CD4-positive, CD25-positive, alpha-beta regulatory T cell (primary cell): ENCODE measurements at regions not wholly inside any gene's neighbourhood (a gene's known extent, or its start where the extent isn't known, plus 50 kb on each side); places are given as distances from the start of the nearest gene placed in this dataset.

Experiments
- ATAC-seq, 2 donors: fragments of 150-1000 bp; cut with Tn5 transposase; one replicate each; pipeline ENCODE4 v1.10.0; 2021; ENCODE audit warnings: low read depth in 2 of 2, moderate number of reproducible peaks in 2 of 2, moderate library complexity in 1 of 2
- DNase-seq, 3 donors: peaks; one replicate each; pipeline versions ENCODE4 v3.0.0 to v3.0.0-alpha.2; 2012 to 2022; ENCODE audit warnings: mixed read lengths in 1 of 3
- H3K27ac ChIP-seq: one replicate; pipeline ENCODE4 v1.7.0; 2013; ENCODE audit warnings: mild to moderate bottlenecking, low read length; ENCODE audit not compliant: insufficient read depth, poor library complexity, severe bottlenecking
- H3K27me3 ChIP-seq: one replicate; pipeline ENCODE4 v1.7.0; 2013; ENCODE audit warnings: low read length; ENCODE audit not compliant: control insufficient read depth, insufficient read depth
- H3K36me3 ChIP-seq: one replicate; pipeline ENCODE4 v1.7.0; 2013; ENCODE audit warnings: mild to moderate bottlenecking, low read length, moderate library complexity; ENCODE audit not compliant: control insufficient read depth, insufficient read depth
- H3K4me1 ChIP-seq: 2 replicates; pipeline ENCODE4 v1.7.0; 2013; ENCODE audit warnings: mild to moderate bottlenecking, low read length; ENCODE audit not compliant: insufficient read depth, control insufficient read depth, poor library complexity, severe bottlenecking
- H3K4me3 ChIP-seq: one replicate; pipeline ENCODE4 v1.7.0; 2013; ENCODE audit warnings: low read depth, mild to moderate bottlenecking, low read length, moderate library complexity
- H3K9me3 ChIP-seq, 2 experiments: 1 replicate in 1 of 2; 2 replicates in 1 of 2; pipeline ENCODE4 v1.7.0; 2013; ENCODE audit warnings: low read length in 2 of 2, mild to moderate bottlenecking in 1 of 2, moderate library complexity in 1 of 2; ENCODE audit not compliant: control insufficient read depth in 2 of 2
- H3K27ac Mint-ChIP-seq, 3 donors: one replicate each; pipeline ENCODE4 v1.8.0; 2020 to 2022; ENCODE audit warnings: mild to moderate bottlenecking in 3 of 3, mixed read lengths in 3 of 3, moderate library complexity in 2 of 3
- H3K27me3 Mint-ChIP-seq: one replicate; pipeline ENCODE4 v1.8.0; 2022; ENCODE audit warnings: mild to moderate bottlenecking, mixed read lengths
- H3K36me3 Mint-ChIP-seq: one replicate; pipeline ENCODE4 v1.8.0; 2020; ENCODE audit warnings: mixed read lengths
- H3K4me1 Mint-ChIP-seq, 4 donors: one replicate each; pipeline ENCODE4 v1.8.0; 2020 to 2022; ENCODE audit warnings: mixed read lengths in 4 of 4, mild to moderate bottlenecking in 1 of 4
- H3K4me3 Mint-ChIP-seq, 4 donors: one replicate each; pipeline ENCODE4 v1.8.0; 2020 to 2022; ENCODE audit warnings: mild to moderate bottlenecking in 4 of 4, mixed read lengths in 4 of 4, moderate library complexity in 3 of 4
- H3K9me3 Mint-ChIP-seq, 7 donors: one replicate each; pipeline ENCODE4 v1.8.0; 2020 to 2022; ENCODE audit warnings: mixed read lengths in 7 of 7, mild to moderate bottlenecking in 3 of 7, moderate library complexity in 2 of 7

DNA sequence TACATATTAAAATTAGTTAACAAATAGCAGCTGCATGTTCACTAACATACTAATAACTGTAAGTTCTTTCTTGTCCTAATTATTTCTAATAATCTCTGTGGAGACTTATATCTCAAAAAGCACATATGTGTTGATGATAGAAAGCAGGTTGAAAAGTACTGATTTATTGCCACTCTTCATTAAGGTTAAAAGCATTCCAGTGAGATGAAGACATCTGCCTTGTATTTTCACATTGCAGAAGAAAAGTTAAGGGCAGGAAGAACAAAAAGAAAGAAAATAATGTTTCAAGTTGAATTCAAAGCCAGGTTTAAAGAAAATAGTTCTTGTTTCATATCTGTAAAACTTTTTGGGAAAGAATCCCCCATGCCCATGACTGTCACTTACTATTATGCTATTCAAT, 429.9 kb downstream of the MTX2 start:
- DNase-seq (no peak), ATAC-seq (no peak)
- H3K36me3 ChIP-seq, result no peaks in the 10 kb centered on the region
- Mint-ChIP-seq H3K27me3 (peaks cover 26% of the 10 kb centered on the region), H3K4me1 (no peaks in the 10 kb centered on the region), H3K9me3 (peaks cover 0 to 1% (median 0%) of the 10 kb centered on the region in 7 donors), H3K4me3 (no peak overlapping the region), H3K36me3 (no peaks in the 10 kb centered on the region), H3K27ac (no peak overlapping the region)
- H3K27me3 ChIP-seq, result peaks cover 3% of the 10 kb centered on the region
- no peaks in the 10 kb centered on the region for H3K4me1 ChIP-seq
- no peak overlapping the region for H3K4me3 ChIP-seq
- H3K9me3 ChIP-seq, result no peaks in the 10 kb centered on the region
- H3K27ac ChIP-seq, result no peak overlapping the region

DNA sequence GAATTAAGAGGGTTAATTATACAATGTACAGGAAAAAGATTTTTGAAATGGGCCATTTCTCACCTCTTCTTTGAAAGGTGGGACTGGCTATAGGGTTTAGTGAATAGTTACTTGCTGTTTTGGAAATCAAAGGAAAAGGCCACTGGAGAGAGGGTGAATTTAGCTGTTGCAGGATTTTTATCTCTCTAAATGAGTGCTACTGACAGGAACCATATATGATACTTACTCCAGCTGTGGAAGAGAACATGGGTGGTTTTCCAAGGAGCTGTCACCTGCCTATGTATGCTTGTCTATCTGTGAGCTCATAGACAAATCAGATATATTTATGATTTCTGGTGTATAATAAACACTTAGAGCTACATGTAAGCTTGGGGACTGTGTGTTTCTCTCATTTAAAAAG, 430.4 kb downstream of the MTX2 start:
- DNase-seq, result no peak
- H3K27me3 ChIP-seq, result peaks cover 3% of the 10 kb centered on the region
- H3K4me1 ChIP-seq, result no peaks in the 10 kb centered on the region
- Mint-ChIP-seq H3K4me1 (no peaks in the 10 kb centered on the region), H3K27ac (no peak overlapping the region), H3K9me3 (peaks cover 0 to 1% (median 0%) of the 10 kb centered on the region in 7 donors), H3K27me3 (peaks cover 26% of the 10 kb centered on the region), H3K4me3 (no peak overlapping the region), H3K36me3 (no peaks in the 10 kb centered on the region)
- H3K27ac ChIP-seq, result no peak overlapping the region
- H3K4me3 ChIP-seq, result no peak overlapping the region
- no peaks in the 10 kb centered on the region for H3K9me3 ChIP-seq
- no peak for ATAC-seq
- no peaks in the 10 kb centered on the region for H3K36me3 ChIP-seq

DNA sequence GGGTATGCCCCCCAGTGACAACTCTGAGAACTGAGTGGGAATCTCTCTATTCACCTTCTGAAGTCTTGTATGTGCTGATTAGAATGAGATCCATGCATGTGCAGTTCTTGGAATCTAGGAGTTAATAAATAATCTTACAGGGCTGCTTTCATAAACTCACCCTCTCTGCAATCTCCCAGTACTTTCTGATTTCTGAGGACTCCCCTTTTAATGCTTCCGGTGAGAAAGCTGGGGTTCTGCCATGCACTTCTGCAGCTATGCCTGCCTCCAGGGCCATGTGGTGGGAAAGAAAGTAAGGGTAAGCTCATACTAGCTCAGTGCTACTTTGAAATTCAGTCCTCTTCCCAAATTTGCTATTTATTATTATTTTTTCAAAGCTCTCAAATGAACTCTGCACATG, 432.9 kb downstream of the MTX2 start:
- Mint-ChIP-seq H3K36me3 (no peaks in the 10 kb centered on the region), H3K4me3 (no peak overlapping the region), H3K27ac (no peak overlapping the region), H3K9me3 (no peaks in the 10 kb centered on the region), H3K4me1 (no peaks in the 10 kb centered on the region), H3K27me3 (peaks cover 26% of the 10 kb centered on the region)
- Histone ChIP-seq H3K9me3 (no peaks in the 10 kb centered on the region), H3K27me3 (peaks cover 5% of the 10 kb centered on the region), H3K36me3 (no peaks in the 10 kb centered on the region), H3K27ac (no peak overlapping the region), H3K4me1 (no peaks in the 10 kb centered on the region), H3K4me3 (no peak overlapping the region)
- DNase-seq, result no peak
- ATAC-seq, result no peak

GRCh38 chr2:176704282-176704858, 435.1 kb downstream of the MTX2 start:
- no peaks in the 10 kb centered on the region for H3K4me1 Mint-ChIP-seq
- Histone ChIP-seq H3K4me3 (no peak overlapping the region), H3K27me3 (peaks cover 5% of the 10 kb centered on the region)

GRCh38 chr2:176709149-176709951, 440.1 kb downstream of the MTX2 start:
- no peak for ATAC-seq
- no peak overlapping the region for H3K27ac Mint-ChIP-seq
- no peaks in the 10 kb centered on the region for H3K9me3 Mint-ChIP-seq
- H3K27me3 ChIP-seq, result peaks cover 2% of the 10 kb centered on the region
- no peak overlapping the region for H3K27ac ChIP-seq
- no peaks in the 10 kb centered on the region for H3K4me1 Mint-ChIP-seq
- H3K4me3 ChIP-seq, result no peak overlapping the region
- H3K36me3 ChIP-seq, result no peaks in the 10 kb centered on the region
- no peaks in the 10 kb centered on the region for H3K9me3 ChIP-seq
- H3K27me3 Mint-ChIP-seq, result peaks cover 5% of the 10 kb centered on the region
- H3K4me1 ChIP-seq, result no peaks in the 10 kb centered on the region
- H3K36me3 Mint-ChIP-seq, result no peaks in the 10 kb centered on the region
- H3K4me3 Mint-ChIP-seq, result no peak overlapping the region
- no peak for DNase-seq

More at GRCh38 chr2:176704282-176704858, 435.1 kb downstream of the MTX2 start:
- no peaks in the 10 kb centered on the region for H3K9me3 Mint-ChIP-seq
- no peak overlapping the region for H3K27ac ChIP-seq
- no peak overlapping the region for H3K4me3 Mint-ChIP-seq
- peaks cover 21% of the 10 kb centered on the region for H3K27me3 Mint-ChIP-seq
- no peak overlapping the region for H3K27ac Mint-ChIP-seq
- DNase-seq (no peak), ATAC-seq (no peak)
- H3K36me3 Mint-ChIP-seq, result no peaks in the 10 kb centered on the region
- no peaks in the 10 kb centered on the region for H3K36me3 ChIP-seq
- no peaks in the 10 kb centered on the region for H3K9me3 ChIP-seq
- no peaks in the 10 kb centered on the region for H3K4me1 ChIP-seq

- H3K4me3 ChIP-seq, result no peak overlapping the region
- H3K27ac ChIP-seq, result no peak overlapping the region
- Mint-ChIP-seq H3K27ac (no peak overlapping the region), H3K4me1 (no peaks in the 10 kb centered on the region), H3K36me3 (no peaks in the 10 kb centered on the region), H3K27me3 (peaks cover 5% of the 10 kb centered on the region), H3K9me3 (no peaks in the 10 kb centered on the region), H3K4me3 (no peak overlapping the region)
- H3K27me3 ChIP-seq, result peaks cover 2% of the 10 kb centered on the region
- no peak for DNase-seq
- H3K36me3 ChIP-seq, result no peaks in the 10 kb centered on the region
- no peak for ATAC-seq
- no peaks in the 10 kb centered on the region for H3K4me1 ChIP-seq
- no peaks in the 10 kb centered on the region for H3K9me3 ChIP-seq
Observed at GRCh38 chr2:176709991-176710390, 440.7 kb downstream of the MTX2 start.

GRCh38 chr2:176710657-176711186, 441.5 kb downstream of the MTX2 start:
- Mint-ChIP-seq H3K27me3 (peaks cover 5% of the 10 kb centered on the region), H3K36me3 (no peaks in the 10 kb centered on the region), H3K9me3 (no peaks in the 10 kb centered on the region), H3K4me1 (no peaks in the 10 kb centered on the region), H3K27ac (no peak overlapping the region), H3K4me3 (no peak overlapping the region)
- DNase-seq, result no peak
- H3K36me3 ChIP-seq, result no peaks in the 10 kb centered on the region
- H3K4me3 ChIP-seq, result no peak overlapping the region
- no peaks in the 10 kb centered on the region for H3K27me3 ChIP-seq
- H3K27ac ChIP-seq, result no peak overlapping the region
- ATAC-seq, result no peak
- no peaks in the 10 kb centered on the region for H3K9me3 ChIP-seq
- no peaks in the 10 kb centered on the region for H3K4me1 ChIP-seq
